SJCRH30 (cell line): ENCODE measurements at regions not wholly inside any gene's neighbourhood (a gene's known extent, or its start where the extent isn't known, plus 50 kb on each side); places are given as distances from the start of the nearest gene placed in this dataset.
"Not testable (repeated sequence)": the region's sequence is repeated elsewhere in the genome, so short reads cannot be mapped to it uniquely, and the experiment has no call there.

Experiments used
- DNase-seq, 2 experiments: peaks; one replicate each; pipeline ENCODE4 v3.0.0-alpha.2; 2015 to 2020
- H3K27ac ChIP-seq: fragments of 250-450 bp; sonication (Bioruptor Pico); 2 replicates; pipeline ENCODE4 v1.5.1; 2020; ENCODE audit warnings: mild to moderate bottlenecking, moderate library complexity
- H3K27me3 ChIP-seq: fragments of 250-450 bp; sonication (Bioruptor Pico); 2 replicates; pipeline ENCODE4 v1.5.1; 2020; ENCODE audit warnings: mild to moderate bottlenecking, moderate library complexity
- H3K36me3 ChIP-seq: fragments of 250-450 bp; sonication (Bioruptor Pico); 2 replicates; pipeline ENCODE4 v1.5.1; 2020; ENCODE audit warnings: mild to moderate bottlenecking, moderate library complexity
- H3K4me1 ChIP-seq: fragments of 250-450 bp; sonication (Bioruptor Pico); 2 replicates; pipeline ENCODE4 v1.5.1; 2020; ENCODE audit warnings: mild to moderate bottlenecking, moderate library complexity
- H3K4me3 ChIP-seq: fragments of 250-450 bp; sonication (Bioruptor Pico); 2 replicates; pipeline ENCODE4 v1.5.1; 2020; ENCODE audit warnings: mild to moderate bottlenecking, moderate library complexity
- H3K9me3 ChIP-seq: fragments of 250-450 bp; sonication (Bioruptor Pico); replicated peaks from 2 replicates; pipeline ENCODE4 v1.5.1; 2020; ENCODE audit warnings: mild to moderate bottlenecking, moderate library complexity

DNA sequence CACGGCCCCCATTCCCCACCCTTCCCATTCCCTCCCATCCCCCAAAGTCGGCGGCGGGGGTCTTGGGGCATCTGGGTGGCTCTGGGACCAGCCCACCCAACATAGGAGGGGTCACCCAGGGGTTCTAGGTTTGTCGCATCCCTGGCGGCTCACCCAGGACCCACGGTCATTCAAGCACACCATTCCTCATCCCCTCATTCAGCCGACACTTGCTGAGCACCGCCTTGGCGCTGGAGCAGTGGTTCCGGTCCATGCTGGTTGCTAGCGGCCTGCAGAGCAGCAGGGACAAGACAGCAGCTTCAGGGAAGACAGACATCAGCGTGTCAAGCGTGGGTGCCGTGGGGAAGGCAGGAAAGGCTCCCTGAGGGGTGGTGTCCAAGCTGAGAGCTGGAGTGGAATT, 50.5 kb upstream of the OTOS start:
- DNase-seq, result no peak

DNA sequence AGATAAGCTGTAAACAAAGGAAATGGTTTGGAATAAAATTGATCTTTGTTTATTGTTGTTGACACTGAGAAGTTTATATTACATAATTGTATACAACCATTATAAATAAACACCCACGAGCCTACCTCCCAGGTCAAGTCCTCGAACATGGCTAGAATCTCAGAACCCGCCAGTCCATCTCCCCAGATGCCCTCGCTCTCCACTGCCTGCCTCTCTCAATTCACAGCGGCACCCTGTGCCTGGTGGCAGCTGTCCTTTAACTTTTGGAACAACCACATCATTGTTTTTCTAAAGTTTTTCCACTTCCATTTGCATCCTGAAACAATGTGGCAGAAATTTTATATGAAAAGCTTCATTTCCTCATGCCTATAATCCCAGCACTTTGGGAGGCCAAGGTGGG, 52.2 kb upstream of the OTOS start:
- DNase-seq, result no peak
- no peak overlapping the region for H3K4me3 ChIP-seq
- peaks cover 3% of the 10 kb centered on the region; the same call in 1 of the 2 replicates for H3K4me1 ChIP-seq
- peaks cover 8% of the 10 kb centered on the region; the same call in 1 of the 2 replicates for H3K9me3 ChIP-seq
- no peaks in the 10 kb centered on the region for H3K36me3 ChIP-seq
- no peak overlapping the region for H3K27ac ChIP-seq
- peaks cover 5% of the 10 kb centered on the region; the same call in 1 of the 2 replicates for H3K27me3 ChIP-seq

More for the DNA sequence above, 50.5 kb upstream of the OTOS start:
- Histone ChIP-seq H3K36me3 (no peaks in the 10 kb centered on the region), H3K4me3 (no peak overlapping the region), H3K4me1 (peaks cover 3% of the 10 kb centered on the region; the same call in 1 of the 2 replicates), H3K9me3 (peaks cover 8% of the 10 kb centered on the region; the same call in 1 of the 2 replicates), H3K27me3 (peaks cover 5% of the 10 kb centered on the region; the same call in 1 of the 2 replicates), H3K27ac (no peak overlapping the region)

DNA sequence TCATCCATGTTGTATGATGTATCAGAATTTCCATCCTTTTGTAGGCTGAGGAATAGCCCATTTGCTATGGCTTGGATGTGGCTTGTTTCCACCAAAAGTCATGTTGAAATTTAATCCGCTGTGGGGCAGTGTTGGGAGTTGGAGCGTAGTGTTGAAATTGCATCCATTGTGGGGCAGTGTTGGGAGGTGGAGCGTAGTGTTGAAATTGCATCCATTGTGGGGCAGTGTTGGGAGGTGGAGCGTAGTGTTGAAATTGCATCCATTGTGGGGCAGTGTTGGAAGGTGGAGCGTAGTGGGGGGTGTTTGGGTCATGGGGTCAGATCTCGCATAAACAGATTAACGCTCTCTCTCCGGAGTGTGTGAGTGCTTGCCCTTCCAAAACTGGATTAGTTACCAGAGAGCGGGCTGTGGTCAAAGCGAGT, 53.9 kb upstream of the OTOS start:
- H3K4me1 ChIP-seq, H3K27ac ChIP-seq, H3K27me3 ChIP-seq, H3K9me3 ChIP-seq, H3K36me3 ChIP-seq, H3K4me3 ChIP-seq: not testable (repeated sequence)
- peak in 1 of 2 experiments; percentile 24 for DNase-seq

DNA sequence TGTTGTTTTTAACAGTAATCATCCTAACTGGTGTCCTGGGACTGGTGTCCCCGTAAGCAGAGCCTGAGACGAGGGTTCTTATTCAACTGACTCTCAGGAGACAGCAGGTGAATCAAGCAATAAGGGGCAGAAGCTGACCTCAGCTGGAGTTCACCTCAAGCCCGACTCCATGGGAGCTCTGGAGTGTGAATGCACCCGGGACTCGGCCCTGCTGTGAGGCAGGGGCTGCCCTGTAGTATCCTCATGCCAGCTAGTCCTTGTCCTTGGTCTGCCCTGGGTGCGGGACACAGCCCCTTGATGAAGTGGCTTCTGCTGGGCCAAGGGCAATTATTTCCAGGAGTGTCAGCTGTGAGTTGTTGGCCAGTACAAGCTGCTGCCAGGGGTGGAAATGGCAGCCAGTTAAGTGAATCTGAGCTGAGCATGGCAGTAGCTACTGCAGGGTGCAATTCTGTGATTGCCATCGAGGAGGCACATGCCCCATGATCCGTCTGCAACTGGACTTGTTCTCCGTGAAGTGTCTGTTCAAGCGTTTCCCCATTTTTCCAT, 54.9 kb upstream of the OTOS start:
- Histone ChIP-seq H3K4me3 (no peak overlapping the region), H3K27ac (no peak overlapping the region), H3K9me3 (no peaks in the 10 kb centered on the region), H3K27me3 (peaks cover 5% of the 10 kb centered on the region; the same call in 1 of the 2 replicates), H3K36me3 (no peaks in the 10 kb centered on the region), H3K4me1 (peaks cover 10% of the 10 kb centered on the region)
- no peak for DNase-seq

DNA sequence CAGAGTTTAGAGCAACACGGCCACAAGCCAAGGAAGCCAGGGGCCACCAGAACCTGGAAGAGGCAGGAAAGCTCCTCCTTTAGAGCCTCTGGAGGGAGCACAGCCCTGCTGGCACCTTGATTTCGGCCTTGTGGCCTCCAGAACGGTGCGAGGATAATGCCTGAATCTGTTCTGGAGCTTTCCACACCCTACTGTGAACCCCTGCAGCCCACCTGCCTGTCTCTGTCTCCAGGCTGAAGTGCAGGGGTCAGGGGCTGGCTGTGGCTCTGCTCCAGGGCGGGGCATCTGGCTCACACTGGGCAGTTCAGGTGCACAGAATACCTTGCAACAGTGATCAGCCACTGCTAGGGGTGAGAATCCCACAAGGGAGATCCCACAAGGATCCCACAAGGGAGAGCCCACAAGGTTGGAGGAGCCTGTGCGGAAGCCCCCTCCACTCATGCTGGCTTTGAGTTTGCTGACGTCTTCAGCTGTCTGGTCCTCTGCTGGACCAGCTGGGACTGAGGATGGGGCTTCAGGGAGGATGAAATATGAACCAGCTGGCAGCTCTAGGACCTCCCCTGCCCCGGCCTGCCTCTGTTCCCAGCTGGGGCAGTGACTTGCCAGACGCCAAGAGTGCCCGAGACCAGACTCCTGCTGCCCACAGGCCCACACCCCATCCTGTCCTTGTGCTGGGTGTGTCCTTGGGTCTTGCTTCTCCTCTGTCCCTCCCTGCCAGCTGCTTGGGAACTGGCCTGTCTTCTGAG, 56.4 kb upstream of the OTOS start:
- Histone ChIP-seq H3K27ac (no peak overlapping the region), H3K36me3 (no peaks in the 10 kb centered on the region)
- DNase-seq, result peak in 1 of 2 experiments; percentile 2

DNA sequence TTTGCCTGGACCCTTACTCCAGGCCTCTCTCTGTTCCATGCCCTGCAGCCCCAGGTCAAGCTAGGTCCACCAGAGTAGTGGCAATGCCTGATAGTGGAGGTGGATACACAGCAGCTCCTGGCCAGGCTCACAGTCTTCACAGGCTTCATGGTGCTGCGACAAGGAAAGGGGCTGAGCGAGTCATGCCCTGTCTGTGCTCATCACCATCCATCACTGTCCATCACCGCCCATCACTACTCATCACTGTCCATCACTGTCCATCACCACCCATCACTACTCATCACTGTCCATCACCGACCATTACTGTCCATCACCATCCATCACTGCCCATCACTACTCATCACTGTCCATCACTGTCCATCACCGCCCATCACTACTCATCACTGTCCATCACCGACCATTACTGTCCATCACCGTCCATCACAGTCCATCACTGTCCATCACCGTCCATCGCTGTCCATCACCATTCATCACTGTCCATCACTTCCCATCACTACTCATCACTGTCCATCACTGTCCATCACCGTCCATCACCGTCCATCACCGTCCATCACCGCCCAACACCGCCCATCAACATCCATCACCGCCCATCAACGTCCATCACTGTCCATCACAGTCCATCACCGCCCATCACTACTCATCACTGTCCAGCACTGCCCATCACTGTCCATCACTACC, 57.1 kb upstream of the OTOS start:
- Histone ChIP-seq H3K36me3 (no peaks in the 10 kb centered on the region), H3K9me3 (no peaks in the 10 kb centered on the region), H3K4me3 (no peak overlapping the region), H3K4me1 (peaks cover 11% of the 10 kb centered on the region), H3K27ac (no peak overlapping the region), H3K27me3 (peaks cover 5% of the 10 kb centered on the region; the same call in 1 of the 2 replicates)
- DNase-seq, result no peak

More for the DNA sequence above, 56.4 kb upstream of the OTOS start:
- Histone ChIP-seq H3K27me3 (peaks cover 5% of the 10 kb centered on the region; the same call in 1 of the 2 replicates), H3K9me3 (no peaks in the 10 kb centered on the region), H3K4me1 (peaks cover 11% of the 10 kb centered on the region), H3K4me3 (no peak overlapping the region)

DNA sequence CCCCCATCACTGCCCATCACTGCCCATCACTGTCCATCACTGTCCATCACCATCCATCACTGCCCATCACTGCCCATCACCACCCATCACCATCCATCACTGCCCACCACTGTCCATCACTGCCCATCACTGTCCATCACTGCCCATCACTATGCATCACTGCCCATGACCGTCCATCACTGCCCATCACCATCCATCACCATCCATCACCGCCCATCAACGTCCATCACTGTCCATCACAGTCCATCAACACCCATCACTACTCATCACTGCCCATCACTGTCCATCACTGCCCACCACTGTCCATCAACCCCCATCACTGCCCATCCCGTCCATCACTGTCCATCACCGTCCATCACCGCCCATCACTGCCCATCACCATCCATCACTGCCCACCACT, 57.8 kb upstream of the OTOS start:
- Histone ChIP-seq H3K27me3 (peaks cover 6% of the 10 kb centered on the region; the same call in 1 of the 2 replicates), H3K36me3 (no peaks in the 10 kb centered on the region), H3K9me3 (no peaks in the 10 kb centered on the region), H3K4me1 (peaks cover 16% of the 10 kb centered on the region), H3K27ac (no peak overlapping the region), H3K4me3 (no peak overlapping the region)
- DNase-seq, result no peak

DNA sequence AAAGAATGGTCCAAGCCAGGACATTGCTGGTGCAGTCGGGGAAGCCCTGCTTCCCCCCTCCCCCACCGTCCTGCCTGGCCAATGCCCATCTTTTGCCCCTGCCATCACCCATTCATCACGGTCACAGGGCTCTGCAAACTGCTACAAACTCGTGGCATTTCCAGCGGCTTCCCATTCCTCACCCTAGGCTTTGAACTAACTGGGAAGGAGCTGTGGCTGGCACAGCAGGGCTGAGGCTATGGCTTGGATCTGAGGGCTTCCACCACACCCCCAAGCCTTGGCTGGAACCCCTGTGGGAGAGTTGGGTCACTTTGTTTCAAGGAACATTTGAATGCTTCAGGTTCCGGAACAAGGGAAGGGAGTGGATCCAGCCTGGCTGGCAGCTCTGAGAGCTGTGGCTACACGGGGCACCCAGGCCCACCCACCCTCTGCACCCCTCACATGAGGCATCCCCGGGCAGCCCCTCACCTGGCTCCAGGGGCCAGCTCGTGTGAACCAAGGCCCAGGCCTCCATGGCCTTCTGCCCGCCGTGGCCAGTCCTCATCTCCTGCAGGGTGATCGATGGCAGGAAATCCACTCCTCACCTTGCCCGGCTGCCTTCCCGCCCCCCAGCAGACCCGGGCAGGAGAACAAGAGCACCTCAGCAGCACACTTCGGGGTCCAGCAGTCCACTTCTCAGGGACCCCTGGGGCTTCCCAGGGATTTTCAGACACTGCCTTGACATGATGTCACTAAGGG, 58.8 kb upstream of the OTOS start:
- Histone ChIP-seq H3K27me3 (peaks cover 8% of the 10 kb centered on the region; the same call in 1 of the 2 replicates), H3K9me3 (no peaks in the 10 kb centered on the region), H3K4me3 (no peak overlapping the region), H3K27ac (no peak overlapping the region), H3K36me3 (no peaks in the 10 kb centered on the region), H3K4me1 (peaks cover 23% of the 10 kb centered on the region)
- DNase-seq, result no peak

DNA sequence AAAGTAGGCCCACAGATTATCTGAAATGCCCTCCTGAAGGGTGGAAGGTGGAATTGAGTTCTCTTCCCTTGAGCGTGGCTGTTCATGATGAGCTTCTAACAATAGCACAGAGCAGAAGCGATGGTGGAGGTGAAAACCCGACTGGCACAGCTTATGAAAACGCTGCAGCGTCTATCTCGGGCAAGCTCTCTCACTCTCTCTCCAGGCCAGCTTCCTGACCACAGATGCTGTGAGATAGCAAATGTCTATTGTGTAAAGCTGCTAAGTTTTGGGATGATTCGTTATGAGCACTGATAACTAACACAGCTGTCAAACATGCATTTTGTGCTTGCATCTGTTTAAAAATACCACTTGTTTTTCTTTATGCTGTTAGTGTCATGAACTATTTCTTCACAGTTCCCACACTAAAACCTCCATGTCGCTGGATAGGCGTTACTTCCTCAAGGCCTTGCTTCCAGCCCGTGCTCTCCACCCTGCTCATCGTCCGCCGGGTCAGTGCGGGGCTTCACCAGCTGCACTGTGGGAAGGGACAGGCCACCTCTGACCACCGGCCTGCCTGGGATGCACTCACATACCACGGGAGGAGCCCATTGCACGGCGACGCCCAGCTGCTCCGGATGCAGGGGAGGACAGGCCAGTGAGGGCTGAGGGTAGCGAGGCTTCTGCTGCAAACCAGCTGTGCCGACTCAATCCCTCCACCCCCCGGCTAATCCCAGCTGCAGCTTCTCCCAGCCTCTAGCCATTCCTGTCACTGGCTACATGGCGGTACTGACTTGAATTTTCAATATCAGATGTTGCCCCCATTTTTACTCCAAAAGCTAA, 60.0 kb upstream of the OTOS start:
- DNase-seq, result peak; percentile 83 to 86
- Histone ChIP-seq H3K27ac (no peak overlapping the region), H3K9me3 (no peaks in the 10 kb centered on the region), H3K36me3 (no peaks in the 10 kb centered on the region), H3K4me3 (no peak overlapping the region), H3K27me3 (peaks cover 6% of the 10 kb centered on the region; the same call in 1 of the 2 replicates), H3K4me1 (peaks cover 26% of the 10 kb centered on the region)

DNA sequence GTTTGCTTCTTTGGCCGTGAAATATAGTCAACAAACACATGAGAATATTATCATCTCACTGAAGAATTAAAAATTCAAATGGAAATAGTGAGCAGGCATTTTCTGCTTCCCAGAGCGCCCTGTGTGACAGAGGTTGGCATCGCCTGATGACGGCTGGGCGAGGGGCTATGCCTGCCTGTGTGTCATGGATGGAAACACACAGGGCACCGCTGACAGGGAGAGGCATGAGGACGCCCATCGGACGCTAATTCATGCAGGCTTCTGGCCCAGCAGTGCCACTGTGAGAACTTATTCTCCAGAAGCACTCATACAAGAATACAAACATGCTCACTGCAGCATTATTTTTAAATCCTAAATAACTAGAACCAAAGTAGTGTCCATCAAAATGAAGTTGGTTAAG, 61.4 kb upstream of the OTOS start:
- Histone ChIP-seq H3K36me3 (no peaks in the 10 kb centered on the region), H3K9me3 (0 out of 2 replicates have a peak, but pooled peaks cover 3% of the 10 kb centered on the region), H3K4me3 (no peak overlapping the region), H3K27ac (no peak overlapping the region), H3K27me3 (0 out of 2 replicates have a peak, but pooled peaks cover 3% of the 10 kb centered on the region), H3K4me1 (peaks cover 26% of the 10 kb centered on the region)
- DNase-seq, result no peak

DNA sequence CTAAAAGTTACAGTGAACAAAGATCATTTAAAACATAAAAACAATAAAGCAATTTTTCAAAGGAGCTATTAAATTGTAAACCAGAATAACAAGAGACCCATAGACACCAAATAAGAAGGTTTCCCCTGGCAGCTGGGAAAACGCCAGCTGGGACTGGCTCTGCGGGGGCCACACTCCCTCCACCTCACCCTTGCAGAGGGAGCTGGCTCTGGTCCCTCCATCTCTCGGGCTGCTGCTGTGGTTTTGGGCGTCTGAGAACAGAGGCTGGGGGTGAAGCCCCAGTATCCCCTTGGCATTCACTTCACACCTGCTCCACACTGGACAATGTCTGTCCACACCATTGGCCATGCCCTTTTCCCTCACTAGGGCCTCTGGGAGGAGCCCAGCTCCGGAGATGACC, 62.1 kb upstream of the OTOS start:
- H3K27me3 ChIP-seq, result 0 out of 2 replicates have a peak, but pooled peaks cover 3% of the 10 kb centered on the region
- H3K4me3 ChIP-seq, result no peak overlapping the region
- no peaks in the 10 kb centered on the region for H3K36me3 ChIP-seq
- no peak overlapping the region for H3K27ac ChIP-seq
- peak in 1 of 2 experiments; percentile 31 for DNase-seq
- 0 out of 2 replicates have a peak, but pooled peaks cover 3% of the 10 kb centered on the region for H3K9me3 ChIP-seq
- H3K4me1 ChIP-seq, result peaks cover 26% of the 10 kb centered on the region

DNA sequence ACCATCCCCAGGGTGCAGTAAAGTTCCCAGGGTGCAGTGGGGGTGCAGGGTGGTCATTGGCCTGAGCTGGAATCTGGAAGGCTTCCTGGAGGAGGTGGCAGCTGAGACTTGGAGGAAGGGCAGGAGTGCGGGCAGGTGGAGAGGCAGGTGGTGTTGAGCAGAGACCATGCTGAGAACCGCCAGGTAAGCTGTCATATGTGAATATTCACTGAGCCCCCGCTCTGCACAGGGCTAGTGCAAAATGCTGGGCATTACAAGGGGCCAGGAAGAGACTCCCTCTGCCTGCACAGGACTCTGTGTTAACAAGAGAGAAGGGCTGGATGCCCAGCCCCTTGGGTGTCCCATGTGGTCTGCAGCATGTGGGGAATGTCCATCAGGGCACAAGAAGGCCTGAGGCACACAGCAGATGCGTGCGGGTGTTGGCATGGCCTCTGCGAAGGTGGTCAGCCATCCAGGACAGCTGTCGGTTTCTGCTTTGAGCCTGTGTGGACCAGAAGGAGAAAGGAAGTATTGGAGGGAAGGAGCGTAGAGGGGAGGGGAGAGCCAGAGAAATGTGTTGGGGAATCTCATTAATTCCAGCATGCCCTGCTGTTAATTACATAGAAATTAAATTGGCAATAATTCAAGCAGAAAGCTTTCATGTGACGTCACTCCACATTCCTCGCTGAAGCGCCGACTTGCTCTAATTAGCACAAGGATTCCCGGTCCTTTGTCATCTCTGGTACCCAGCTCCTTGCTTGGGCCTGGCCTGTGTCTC, 62.8 kb upstream of the OTOS start:
- Histone ChIP-seq H3K4me1 (peaks cover 26% of the 10 kb centered on the region), H3K27me3 (0 out of 2 replicates have a peak, but pooled peaks cover 3% of the 10 kb centered on the region), H3K9me3 (0 out of 2 replicates have a peak, but pooled peaks cover 3% of the 10 kb centered on the region), H3K36me3 (no peaks in the 10 kb centered on the region), H3K27ac (no peak overlapping the region), H3K4me3 (no peak overlapping the region)
- DNase-seq, result peak; percentile 44 to 51

DNA sequence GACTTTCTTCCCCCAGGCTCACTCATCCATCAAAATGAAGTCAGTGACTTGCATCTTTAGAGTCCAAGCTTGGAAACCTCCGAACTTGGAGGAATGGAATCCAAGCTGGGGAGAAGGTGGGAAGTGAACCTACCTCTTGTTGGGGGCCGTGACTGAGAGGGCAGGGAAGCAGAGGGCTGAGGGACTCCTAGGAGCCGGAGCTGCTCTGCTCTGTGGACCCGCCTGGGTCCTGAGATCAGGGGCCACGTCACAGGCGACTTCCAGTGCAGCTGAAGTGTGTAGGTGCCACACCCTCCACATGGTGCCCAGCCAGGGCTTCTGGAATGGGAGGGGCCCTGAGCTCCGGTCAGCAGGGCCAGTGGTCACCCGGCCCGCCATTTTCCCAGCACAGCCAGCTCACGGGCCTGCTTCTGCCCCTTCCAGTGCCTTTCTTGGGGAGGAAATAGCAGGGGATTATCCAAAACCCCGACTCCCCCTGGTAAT, 63.4 kb upstream of the OTOS start:
- no peak overlapping the region for H3K27ac ChIP-seq
- 0 out of 2 replicates have a peak, but pooled peaks cover 3% of the 10 kb centered on the region for H3K9me3 ChIP-seq
- 0 out of 2 replicates have a peak, but pooled peaks cover 3% of the 10 kb centered on the region for H3K27me3 ChIP-seq
- H3K4me1 ChIP-seq, result peaks cover 26% of the 10 kb centered on the region
- H3K4me3 ChIP-seq, result no peak overlapping the region
- H3K36me3 ChIP-seq, result no peaks in the 10 kb centered on the region
- no peak for DNase-seq
